ENCODE measurements at regions not wholly inside any gene's neighbourhood (a gene's known extent, or its start where the extent isn't known, plus 50 kb on each side); places are given as distances from the start of the nearest gene placed in this dataset.

- TF ChIP-seq POLR2A (IDR thresholded peaks at IDR 0.05) (no peak), CTCF (IDR thresholded peaks at IDR 0.05 in 8 of 11, conservative IDR thresholded peaks at IDR 0.05 in 3 of 11) (no peak), POLR2AphosphoS5 (IDR thresholded peaks at IDR 0.05) (no peak)
These were observed 86.2 kb upstream of the EDNRB start for GRCh38 chr13:78004821-78005220.
